ENCODE measurements at regions not wholly inside any gene's neighbourhood (a gene's known extent, or its start where the extent isn't known, plus 50 kb on each side); places are given as distances from the start of the nearest gene placed in this dataset.

DNA sequence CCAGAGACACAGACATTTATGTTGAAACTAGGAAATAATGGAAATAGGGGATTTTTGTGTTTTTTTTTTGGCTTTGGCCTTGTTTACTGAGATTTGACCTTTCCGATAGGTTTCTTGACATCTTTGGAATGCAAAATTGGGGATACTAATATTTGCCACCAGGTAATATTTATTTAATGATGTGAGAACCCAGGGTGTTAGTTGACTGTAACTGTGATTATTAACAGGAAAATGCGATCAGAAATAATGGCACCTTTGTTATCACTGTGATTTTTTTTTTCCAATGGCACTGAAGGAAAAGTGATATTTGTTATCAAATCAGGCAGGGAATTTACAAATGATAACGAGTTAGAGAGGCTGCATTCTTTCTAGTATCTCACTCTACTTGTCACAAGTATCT is 330.5 kb downstream of the SOX4 start:
- no peaks in the 10 kb centered on the region for H3K9me3 ChIP-seq (ENCODE audit: control insufficient read depth, insufficient read depth, low read depth, low read length)
- BruUV-seq (replicated peaks), result no TSS peak
- H3K36me3 ChIP-seq (ENCODE audit: control insufficient read depth, insufficient read depth, low read length), result no peaks in the 10 kb centered on the region
- DNase-seq (ENCODE audit: low read depth, low spot score) (no peak), ATAC-seq (no peak)
- POLR2A ChIA-PET, result no interaction called here
- TF ChIP-seq TCF7L2 (IDR thresholded peaks at IDR 0.05; ENCODE audit: low read depth, low read length) (no peak), SIN3A (IDR thresholded peaks at IDR 0.05; ENCODE audit: borderline replicate concordance, insufficient read depth, low read depth, low read length) (no peak), POLR2AphosphoS5 (IDR thresholded peaks at IDR 0.05; ENCODE audit: low read depth, low read length) (no peak)
- TF ChIP-seq, protein P1, sequence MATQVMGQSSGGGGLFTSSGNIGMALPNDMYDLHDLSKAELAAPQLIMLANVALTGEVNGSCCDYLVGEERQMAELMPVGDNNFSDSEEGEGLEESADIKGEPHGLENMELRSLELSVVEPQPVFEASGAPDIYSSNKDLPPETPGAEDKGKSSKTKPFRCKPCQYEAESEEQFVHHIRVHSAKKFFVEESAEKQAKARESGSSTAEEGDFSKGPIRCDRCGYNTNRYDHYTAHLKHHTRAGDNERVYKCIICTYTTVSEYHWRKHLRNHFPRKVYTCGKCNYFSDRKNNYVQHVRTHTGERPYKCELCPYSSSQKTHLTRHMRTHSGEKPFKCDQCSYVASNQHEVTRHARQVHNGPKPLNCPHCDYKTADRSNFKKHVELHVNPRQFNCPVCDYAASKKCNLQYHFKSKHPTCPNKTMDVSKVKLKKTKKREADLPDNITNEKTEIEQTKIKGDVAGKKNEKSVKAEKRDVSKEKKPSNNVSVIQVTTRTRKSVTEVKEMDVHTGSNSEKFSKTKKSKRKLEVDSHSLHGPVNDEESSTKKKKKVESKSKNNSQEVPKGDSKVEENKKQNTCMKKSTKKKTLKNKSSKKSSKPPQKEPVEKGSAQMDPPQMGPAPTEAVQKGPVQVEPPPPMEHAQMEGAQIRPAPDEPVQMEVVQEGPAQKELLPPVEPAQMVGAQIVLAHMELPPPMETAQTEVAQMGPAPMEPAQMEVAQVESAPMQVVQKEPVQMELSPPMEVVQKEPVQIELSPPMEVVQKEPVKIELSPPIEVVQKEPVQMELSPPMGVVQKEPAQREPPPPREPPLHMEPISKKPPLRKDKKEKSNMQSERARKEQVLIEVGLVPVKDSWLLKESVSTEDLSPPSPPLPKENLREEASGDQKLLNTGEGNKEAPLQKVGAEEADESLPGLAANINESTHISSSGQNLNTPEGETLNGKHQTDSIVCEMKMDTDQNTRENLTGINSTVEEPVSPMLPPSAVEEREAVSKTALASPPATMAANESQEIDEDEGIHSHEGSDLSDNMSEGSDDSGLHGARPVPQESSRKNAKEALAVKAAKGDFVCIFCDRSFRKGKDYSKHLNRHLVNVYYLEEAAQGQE (IDR thresholded peaks at IDR 0.05; ENCODE audit: insufficient read depth in 1 of 2, low read depth in 2 of 2, low read length in 1 of 2), result no peak
- TF ChIP-seq, protein P2, sequence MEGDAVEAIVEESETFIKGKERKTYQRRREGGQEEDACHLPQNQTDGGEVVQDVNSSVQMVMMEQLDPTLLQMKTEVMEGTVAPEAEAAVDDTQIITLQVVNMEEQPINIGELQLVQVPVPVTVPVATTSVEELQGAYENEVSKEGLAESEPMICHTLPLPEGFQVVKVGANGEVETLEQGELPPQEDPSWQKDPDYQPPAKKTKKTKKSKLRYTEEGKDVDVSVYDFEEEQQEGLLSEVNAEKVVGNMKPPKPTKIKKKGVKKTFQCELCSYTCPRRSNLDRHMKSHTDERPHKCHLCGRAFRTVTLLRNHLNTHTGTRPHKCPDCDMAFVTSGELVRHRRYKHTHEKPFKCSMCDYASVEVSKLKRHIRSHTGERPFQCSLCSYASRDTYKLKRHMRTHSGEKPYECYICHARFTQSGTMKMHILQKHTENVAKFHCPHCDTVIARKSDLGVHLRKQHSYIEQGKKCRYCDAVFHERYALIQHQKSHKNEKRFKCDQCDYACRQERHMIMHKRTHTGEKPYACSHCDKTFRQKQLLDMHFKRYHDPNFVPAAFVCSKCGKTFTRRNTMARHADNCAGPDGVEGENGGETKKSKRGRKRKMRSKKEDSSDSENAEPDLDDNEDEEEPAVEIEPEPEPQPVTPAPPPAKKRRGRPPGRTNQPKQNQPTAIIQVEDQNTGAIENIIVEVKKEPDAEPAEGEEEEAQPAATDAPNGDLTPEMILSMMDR (IDR thresholded peaks at IDR 0.05), result no peak
- H3K4me1 ChIP-seq (ENCODE audit: control insufficient read depth, insufficient read depth, low read length), result no peaks in the 10 kb centered on the region
- H3K4me3 ChIP-seq (ENCODE audit: low read depth in 2 of 2, low read length in 2 of 2), result no peak overlapping the region
- in situ Hi-C loops (cut with HindIII; ENCODE audit: low pct_unique_long_range_greater_than_20kb, low sequenced_read_pairs), result no loop called here
- CTCF ChIA-PET, result no interaction called here
- no peaks in the 10 kb centered on the region for H3K27me3 ChIP-seq (ENCODE audit: control insufficient read depth, insufficient read depth, low read length)
- H3K27ac ChIP-seq (ENCODE audit: low read length), result no peak overlapping the region
- intact Hi-C loops (cut with micrococcal nuclease; ENCODE audit: unreplicated experiment), result no loop called here

DNA sequence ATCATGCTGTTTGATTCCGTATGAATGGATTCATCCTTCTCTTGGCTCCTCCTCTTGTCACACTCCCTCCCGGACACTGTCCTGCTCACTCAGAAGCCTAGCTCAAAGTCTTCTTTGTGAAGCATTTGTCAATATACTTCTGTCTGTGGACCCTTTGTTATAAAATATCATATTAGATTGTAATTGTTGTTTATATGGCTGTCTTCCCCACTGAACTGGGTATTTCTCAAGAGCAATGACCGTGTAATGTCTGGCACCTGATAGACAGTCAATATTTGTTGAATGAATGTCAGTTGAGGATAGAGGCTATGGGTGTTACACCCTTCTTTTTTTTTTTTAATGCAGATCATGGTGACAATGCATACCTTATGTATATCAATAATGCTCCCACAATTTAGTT is 335.3 kb downstream of the SOX4 start:
- DNase-seq (ENCODE audit: low read depth, low spot score) (no peak), ATAC-seq (no peak)
- TF ChIP-seq, protein P1 (IDR thresholded peaks at IDR 0.05; ENCODE audit: insufficient read depth in 1 of 2, low read depth in 2 of 2, low read length in 1 of 2), result no peak
- TF ChIP-seq, protein P2 (IDR thresholded peaks at IDR 0.05), result no peak
- TF ChIP-seq TCF7L2 (IDR thresholded peaks at IDR 0.05; ENCODE audit: low read depth, low read length) (no peak), SIN3A (IDR thresholded peaks at IDR 0.05; ENCODE audit: borderline replicate concordance, insufficient read depth, low read depth, low read length) (no peak), POLR2AphosphoS5 (IDR thresholded peaks at IDR 0.05; ENCODE audit: low read depth, low read length) (no peak)
- POLR2A ChIA-PET, result no interaction called here
- Histone ChIP-seq H3K27ac (ENCODE audit: low read length) (no peak overlapping the region), H3K36me3 (ENCODE audit: control insufficient read depth, insufficient read depth, low read length) (no peaks in the 10 kb centered on the region), H3K4me1 (ENCODE audit: control insufficient read depth, insufficient read depth, low read length) (no peaks in the 10 kb centered on the region), H3K27me3 (ENCODE audit: control insufficient read depth, insufficient read depth, low read length) (no peaks in the 10 kb centered on the region), H3K4me3 (ENCODE audit: low read depth in 2 of 2, low read length in 2 of 2) (no peak overlapping the region), H3K9me3 (ENCODE audit: control insufficient read depth, insufficient read depth, low read depth, low read length) (no peaks in the 10 kb centered on the region)
- in situ Hi-C loops (cut with HindIII; ENCODE audit: low pct_unique_long_range_greater_than_20kb, low sequenced_read_pairs) (no loop called here), intact Hi-C loops (cut with micrococcal nuclease; ENCODE audit: unreplicated experiment) (no loop called here)
- no TSS peak for BruUV-seq (replicated peaks)
- CTCF ChIA-PET, result no interaction called here
